CD4-positive, alpha-beta T cell (primary cell): ENCODE measurements at regions not wholly inside any gene's neighbourhood (a gene's known extent, or its start where the extent isn't known, plus 50 kb on each side); places are given as distances from the start of the nearest gene placed in this dataset.
"Not testable (repeated sequence)": the region's sequence is repeated elsewhere in the genome, so short reads cannot be mapped to it uniquely, and the experiment has no call there.

Experiments used
- ATAC-seq: fragments of 200-7000 bp; cut with Tn5 transposase; one replicate; pipeline ENCODE4 v1.10.0; 2022; ENCODE audit warnings: mild to moderate bottlenecking; ENCODE audit not compliant: poor library complexity
- CTCF ChIA-PET: fragments of 350-600 bp; sonication (Branson Sonifier 250); formaldehyde crosslinking; loops from one replicate; lab custom pipeline; 2021; ENCODE audit warnings: antibody characterized with exemption, inconsistent platforms; lab: Charles Lee
- POLR2A ChIA-PET: fragments of 350-600 bp; sonication (Branson Sonifier 250); formaldehyde crosslinking; loops from one replicate; lab custom pipeline; 2021; ENCODE audit warnings: antibody characterized with exemption, inconsistent platforms; lab: Charles Lee
- DNase-seq, 14 experiments: peaks; one replicate each; pipeline ENCODE4 v3.0.0-alpha.2; 2013 to 2020; ENCODE audit warnings: mixed read lengths in 2 of 14
- H3K27ac ChIP-seq, 2 donors: one replicate each; pipeline versions ENCODE4 v1.5.1 to v1.7.0; 2013; ENCODE audit warnings: low read length in 2 of 2, low read depth in 1 of 2, mild to moderate bottlenecking in 1 of 2
- H3K27me3 ChIP-seq, 2 experiments: 1 replicate in 1 of 2; 2 replicates in 1 of 2; pipeline versions ENCODE4 v1.6.1 to v1.7.0; 2013; ENCODE audit warnings: low read length in 2 of 2, control low read depth in 1 of 2, mild to moderate bottlenecking in 1 of 2, moderate library complexity in 1 of 2; ENCODE audit not compliant: insufficient read depth in 2 of 2, control insufficient read depth in 1 of 2
- H3K36me3 ChIP-seq: one replicate; pipeline ENCODE4 v1.6.1; 2013; ENCODE audit warnings: low read length, control low read depth; ENCODE audit not compliant: insufficient read depth
- H3K4me1 ChIP-seq: one replicate; pipeline ENCODE4 v1.6.1; 2013; ENCODE audit warnings: low read length, control low read depth; ENCODE audit not compliant: insufficient read depth
- H3K4me3 ChIP-seq: one replicate; pipeline ENCODE4 v1.5.1; 2013; ENCODE audit warnings: mild to moderate bottlenecking, low read length, moderate library complexity
- H3K9me3 ChIP-seq, 2 experiments: 1 replicate in 1 of 2; 2 replicates in 1 of 2; pipeline versions ENCODE4 v1.6.1 to v1.7.0; 2013; ENCODE audit warnings: low read length in 2 of 2, mild to moderate bottlenecking in 2 of 2, control low read depth in 1 of 2, moderate library complexity in 1 of 2; ENCODE audit not compliant: control insufficient read depth in 1 of 2, insufficient read depth in 1 of 2
- H3K27ac Mint-ChIP-seq: one replicate; pipeline ENCODE4 v1.8.0; 2020; ENCODE audit warnings: mixed read lengths
- H3K27me3 Mint-ChIP-seq: one replicate; pipeline ENCODE4 v1.8.0; 2021; ENCODE audit warnings: mixed read lengths
- H3K36me3 Mint-ChIP-seq: one replicate; pipeline ENCODE4 v1.8.0; 2021; ENCODE audit warnings: low read depth, mixed read lengths
- H3K4me1 Mint-ChIP-seq: one replicate; pipeline ENCODE4 v1.8.0; 2021; ENCODE audit warnings: low read depth, mixed read lengths
- H3K4me3 Mint-ChIP-seq: one replicate; pipeline ENCODE4 v1.8.0; 2020; ENCODE audit warnings: mild to moderate bottlenecking, mixed read lengths
- H3K9me3 Mint-ChIP-seq: one replicate; pipeline ENCODE4 v1.8.0; 2020; ENCODE audit warnings: mixed read lengths
- intact Hi-C, 2 experiments: fragments of 100-400 bp; cut with DNase I in 1 of 2; cut with micrococcal nuclease in 1 of 2; formaldehyde crosslinking; loops; one replicate each; pipeline versions ENCODE4 v1.15.1 to v1.9.0; 2023 to 2025; cut with DNase I, micrococcal nuclease
- TF ChIP-seq, protein P1 (sequence below): fragments of 200-600 bp; IDR thresholded peaks from one replicate; pipeline ENCODE4 v1.8.0; 2022; ENCODE audit warnings: antibody characterized with exemption, mild to moderate bottlenecking

GRCh38 chrX:129347291-129347690, 176.0 kb downstream of the SMARCA1 start:
- Histone ChIP-seq H3K9me3 (no peaks in the 10 kb centered on the region), H3K4me3 (no peak overlapping the region), H3K36me3 (no peaks in the 10 kb centered on the region), H3K27ac (no peak overlapping the region), H3K4me1 (no peaks in the 10 kb centered on the region), H3K27me3 (no peaks in the 10 kb centered on the region)
- TF ChIP-seq, protein P1, sequence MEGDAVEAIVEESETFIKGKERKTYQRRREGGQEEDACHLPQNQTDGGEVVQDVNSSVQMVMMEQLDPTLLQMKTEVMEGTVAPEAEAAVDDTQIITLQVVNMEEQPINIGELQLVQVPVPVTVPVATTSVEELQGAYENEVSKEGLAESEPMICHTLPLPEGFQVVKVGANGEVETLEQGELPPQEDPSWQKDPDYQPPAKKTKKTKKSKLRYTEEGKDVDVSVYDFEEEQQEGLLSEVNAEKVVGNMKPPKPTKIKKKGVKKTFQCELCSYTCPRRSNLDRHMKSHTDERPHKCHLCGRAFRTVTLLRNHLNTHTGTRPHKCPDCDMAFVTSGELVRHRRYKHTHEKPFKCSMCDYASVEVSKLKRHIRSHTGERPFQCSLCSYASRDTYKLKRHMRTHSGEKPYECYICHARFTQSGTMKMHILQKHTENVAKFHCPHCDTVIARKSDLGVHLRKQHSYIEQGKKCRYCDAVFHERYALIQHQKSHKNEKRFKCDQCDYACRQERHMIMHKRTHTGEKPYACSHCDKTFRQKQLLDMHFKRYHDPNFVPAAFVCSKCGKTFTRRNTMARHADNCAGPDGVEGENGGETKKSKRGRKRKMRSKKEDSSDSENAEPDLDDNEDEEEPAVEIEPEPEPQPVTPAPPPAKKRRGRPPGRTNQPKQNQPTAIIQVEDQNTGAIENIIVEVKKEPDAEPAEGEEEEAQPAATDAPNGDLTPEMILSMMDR, result no peak
- Mint-ChIP-seq H3K36me3 (peaks cover 7% of the 10 kb centered on the region), H3K27me3 (no peaks in the 10 kb centered on the region), H3K4me1 (no peaks in the 10 kb centered on the region), H3K9me3 (peaks cover 4% of the 10 kb centered on the region), H3K27ac (no peak overlapping the region), H3K4me3 (no peak overlapping the region)
- CTCF ChIA-PET, result no interaction called here
- ATAC-seq (no peak), DNase-seq (no peak)
- POLR2A ChIA-PET, result no interaction called here
- intact Hi-C loops, result no loop called here

DNA sequence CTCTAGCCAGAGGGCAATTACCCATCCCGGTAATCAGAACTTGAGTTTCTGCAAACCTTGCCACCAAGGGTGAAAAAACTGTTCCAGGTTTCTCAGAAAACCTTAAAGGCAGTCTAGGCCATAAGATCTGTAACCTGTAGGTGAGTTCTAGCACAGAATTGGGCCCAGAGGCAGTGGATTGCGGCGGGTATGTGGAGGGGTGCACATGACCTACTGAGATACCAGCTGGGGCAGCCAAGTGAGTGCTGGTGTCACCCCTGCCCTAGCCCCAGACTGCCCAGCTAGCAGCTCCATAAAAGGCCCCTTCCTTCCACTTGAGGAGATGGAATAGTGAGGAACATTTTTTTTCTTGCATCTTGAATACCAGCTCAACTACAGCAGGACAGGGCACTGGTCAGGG, 176.7 kb downstream of the SMARCA1 start:
- ATAC-seq (no peak), DNase-seq (no peak)
- H3K9me3 Mint-ChIP-seq, result peaks cover 4% of the 10 kb centered on the region
- Histone ChIP-seq H3K36me3 (no peaks in the 10 kb centered on the region), H3K4me1 (no peaks in the 10 kb centered on the region), H3K4me3 (no peak overlapping the region), H3K9me3 (no peaks in the 10 kb centered on the region), H3K27me3 (no peaks in the 10 kb centered on the region), H3K27ac (no peak overlapping the region)
- CTCF ChIA-PET, result no interaction called here
- H3K4me1 Mint-ChIP-seq, result no peaks in the 10 kb centered on the region
- intact Hi-C loops, result no loop called here
- no peak overlapping the region for H3K27ac Mint-ChIP-seq
- TF ChIP-seq, protein P1, result no peak
- peaks cover 7% of the 10 kb centered on the region for H3K36me3 Mint-ChIP-seq
- POLR2A ChIA-PET, result no interaction called here
- H3K27me3 Mint-ChIP-seq, result no peaks in the 10 kb centered on the region
- no peak overlapping the region for H3K4me3 Mint-ChIP-seq

GRCh38 chrX:129337264-129337663, 186.0 kb downstream of the SMARCA1 start:
- H3K27ac ChIP-seq, CTCF ChIA-PET, ATAC-seq, H3K9me3 Mint-ChIP-seq, H3K27me3 Mint-ChIP-seq, H3K4me1 ChIP-seq, H3K4me1 Mint-ChIP-seq, intact Hi-C loops, H3K27me3 ChIP-seq, POLR2A ChIA-PET, DNase-seq, H3K36me3 Mint-ChIP-seq, H3K4me3 ChIP-seq, H3K9me3 ChIP-seq, H3K27ac Mint-ChIP-seq, H3K4me3 Mint-ChIP-seq, H3K36me3 ChIP-seq: not testable (repeated sequence)

DNA sequence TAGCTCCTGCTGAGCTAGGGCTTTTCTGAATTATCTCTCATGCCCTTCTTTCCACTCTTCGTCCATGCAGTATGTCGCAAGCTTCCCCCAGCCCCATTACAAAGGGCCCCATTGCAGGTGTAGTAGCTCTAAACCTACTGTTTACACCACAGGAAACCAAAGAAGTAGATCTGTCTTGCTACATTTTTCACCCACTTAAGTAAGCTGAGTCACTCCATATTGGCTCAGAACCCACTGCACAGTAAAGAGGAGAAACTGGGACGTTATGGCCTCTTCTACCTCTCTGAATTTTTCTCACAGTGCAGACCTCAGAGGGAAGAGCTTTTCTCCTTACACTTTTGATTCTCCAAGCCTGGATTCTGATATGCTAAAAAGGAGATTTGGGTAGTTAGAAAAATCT, 200.2 kb downstream of the SMARCA1 start:
- Histone ChIP-seq H3K4me1 (no peaks in the 10 kb centered on the region), H3K9me3 (no peaks in the 10 kb centered on the region), H3K27me3 (no peaks in the 10 kb centered on the region), H3K27ac (no peak overlapping the region), H3K36me3 (no peaks in the 10 kb centered on the region), H3K4me3 (no peak overlapping the region)
- intact Hi-C loops, result no loop called here
- Mint-ChIP-seq H3K4me3 (no peak overlapping the region), H3K4me1 (no peaks in the 10 kb centered on the region), H3K27me3 (no peaks in the 10 kb centered on the region), H3K36me3 (no peaks in the 10 kb centered on the region), H3K9me3 (no peaks in the 10 kb centered on the region), H3K27ac (no peak overlapping the region)
- TF ChIP-seq, protein P1, result no peak
- DNase-seq (no peak), ATAC-seq (no peak)
- CTCF ChIA-PET, result no interaction called here
- POLR2A ChIA-PET, result no interaction called here
